Prostate gland (tissue), 2 donors: ENCODE measurements at regions not wholly inside any gene's neighbourhood (a gene's known extent, or its start where the extent isn't known, plus 50 kb on each side); places are given as distances from the start of the nearest gene placed in this dataset.

Source experiments
- DNase-seq: peaks from one replicate; pipeline ENCODE4 v3.0.0-alpha.2; 2019; ENCODE audit warnings: low spot score
- H3K27ac ChIP-seq, 2 donors: fragments of 200-600 bp; sonication (generic); 2 replicates each; pipeline ENCODE4 v1.5.1; 2017 to 2019
- H3K27me3 ChIP-seq: fragments of 200-600 bp; sonication (generic); replicated peaks from 2 replicates; pipeline ENCODE4 v1.5.1; 2019; ENCODE audit not compliant: insufficient read depth
- H3K36me3 ChIP-seq, 2 donors: fragments of 200-600 bp; sonication (generic); 1 replicate in 1 of 2; 2 replicates in 1 of 2; pipeline versions ENCODE4 v1.5.1 to v1.8.1; 2017 to 2019
- H3K4me1 ChIP-seq: fragments of 200-600 bp; sonication (generic); replicated peaks from 2 replicates; pipeline ENCODE4 v1.5.1; 2019
- H3K4me3 ChIP-seq, 2 donors: fragments of 200-600 bp; sonication (generic); 2 replicates each; pipeline ENCODE4 v1.5.1; 2017 to 2019
- H3K9me3 ChIP-seq: fragments of 200-600 bp; sonication (generic); 2 replicates; pipeline ENCODE4 v1.5.1; 2017
- POLR2A ChIP-seq: fragments of 450-650 bp; IDR thresholded peaks from one replicate; pipeline ENCODE4 v1.6.1; 2016; ENCODE audit warnings: antibody characterized with exemption, mild to moderate bottlenecking
- POLR2AphosphoS5 ChIP-seq: sonication (generic); formaldehyde crosslinking; IDR thresholded peaks from one replicate; pipeline ENCODE4 v1.6.1; 2017; ENCODE audit warnings: antibody characterized with exemption
- WGBS: methylation state at CpG from one replicate; pipeline ENCODE4 v1.1.5; 2018; 5-methylcytosine and 5-hydroxymethylcytosine counted together
- intact Hi-C: fragments of 100-400 bp; cut with DNase I; formaldehyde crosslinking; loops from one replicate; pipeline ENCODE4 v1.14.2; 2022
- TF ChIP-seq, protein P1 (sequence below), 4 experiments: fragments of 200-600 bp in 2 of 4; fragments of 450-650 bp in 2 of 4; sonication (generic) in 2 of 4; IDR thresholded peaks; 1 replicate in 3 of 4; 2 replicates in 1 of 4; pipeline ENCODE4 v1.5.1; 2016 to 2019; ENCODE audit warnings: antibody characterized with exemption in 4 of 4, mild to moderate bottlenecking in 2 of 4, moderate library complexity in 2 of 4

DNA sequence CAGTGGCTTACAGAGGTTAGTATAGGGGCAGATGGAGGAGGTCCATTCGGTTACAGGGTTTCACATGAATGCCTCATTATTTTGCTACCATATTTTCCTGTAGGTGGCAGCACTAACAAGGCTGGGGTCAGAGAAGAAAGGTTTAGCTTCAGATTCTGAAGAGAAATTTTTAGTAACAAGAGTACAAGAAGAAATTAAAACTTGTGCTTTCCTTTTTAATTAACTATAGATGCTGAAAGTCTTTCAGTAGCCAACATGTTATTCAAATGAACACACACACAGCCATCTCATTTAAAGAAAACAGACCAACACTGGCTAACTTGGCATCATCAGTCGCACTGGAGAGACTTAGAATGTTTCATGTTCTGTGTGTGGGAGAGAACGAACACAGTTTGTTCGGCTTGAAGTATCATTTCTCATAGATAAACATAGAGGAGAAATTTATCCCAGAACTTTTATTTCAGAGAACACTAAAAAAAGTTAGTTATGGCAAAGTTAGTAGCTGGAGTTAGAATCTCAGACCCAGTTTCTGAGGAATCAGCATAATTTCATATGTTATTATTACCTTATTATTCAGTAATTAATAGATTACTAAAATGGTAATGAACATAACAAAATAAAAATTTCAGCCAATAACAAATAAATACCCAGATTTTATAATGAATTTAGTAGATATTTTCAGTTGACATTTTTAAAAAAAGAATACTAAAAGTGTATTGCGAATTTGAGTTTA lies 314.0 kb upstream of the RSPO3 start:
- Histone ChIP-seq H3K4me1 (no peaks in the 10 kb centered on the region), H3K4me3 (no peak overlapping the region), H3K9me3 (no peaks in the 10 kb centered on the region), H3K27ac (no peak overlapping the region), H3K27me3 (no peaks in the 10 kb centered on the region), H3K36me3 (no peaks in the 10 kb centered on the region)
- TF ChIP-seq, protein P1, sequence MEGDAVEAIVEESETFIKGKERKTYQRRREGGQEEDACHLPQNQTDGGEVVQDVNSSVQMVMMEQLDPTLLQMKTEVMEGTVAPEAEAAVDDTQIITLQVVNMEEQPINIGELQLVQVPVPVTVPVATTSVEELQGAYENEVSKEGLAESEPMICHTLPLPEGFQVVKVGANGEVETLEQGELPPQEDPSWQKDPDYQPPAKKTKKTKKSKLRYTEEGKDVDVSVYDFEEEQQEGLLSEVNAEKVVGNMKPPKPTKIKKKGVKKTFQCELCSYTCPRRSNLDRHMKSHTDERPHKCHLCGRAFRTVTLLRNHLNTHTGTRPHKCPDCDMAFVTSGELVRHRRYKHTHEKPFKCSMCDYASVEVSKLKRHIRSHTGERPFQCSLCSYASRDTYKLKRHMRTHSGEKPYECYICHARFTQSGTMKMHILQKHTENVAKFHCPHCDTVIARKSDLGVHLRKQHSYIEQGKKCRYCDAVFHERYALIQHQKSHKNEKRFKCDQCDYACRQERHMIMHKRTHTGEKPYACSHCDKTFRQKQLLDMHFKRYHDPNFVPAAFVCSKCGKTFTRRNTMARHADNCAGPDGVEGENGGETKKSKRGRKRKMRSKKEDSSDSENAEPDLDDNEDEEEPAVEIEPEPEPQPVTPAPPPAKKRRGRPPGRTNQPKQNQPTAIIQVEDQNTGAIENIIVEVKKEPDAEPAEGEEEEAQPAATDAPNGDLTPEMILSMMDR (IDR thresholded peaks at IDR 0.05): peak in 3 of 4 experiments; percentile 55 to 68 (median 65)
- TF ChIP-seq POLR2AphosphoS5: no peak
- DNase-seq: peak; percentile 5
- intact Hi-C loops: loop anchor here (5.0 to 10.0 kb wide), 3 partner anchors 310 to 460 kb away; partner anchors contain the start of genes RNF146 and RSPO3
- WGBS: 54% methylated on average over 5 of the region's 5 CpGs

DNA sequence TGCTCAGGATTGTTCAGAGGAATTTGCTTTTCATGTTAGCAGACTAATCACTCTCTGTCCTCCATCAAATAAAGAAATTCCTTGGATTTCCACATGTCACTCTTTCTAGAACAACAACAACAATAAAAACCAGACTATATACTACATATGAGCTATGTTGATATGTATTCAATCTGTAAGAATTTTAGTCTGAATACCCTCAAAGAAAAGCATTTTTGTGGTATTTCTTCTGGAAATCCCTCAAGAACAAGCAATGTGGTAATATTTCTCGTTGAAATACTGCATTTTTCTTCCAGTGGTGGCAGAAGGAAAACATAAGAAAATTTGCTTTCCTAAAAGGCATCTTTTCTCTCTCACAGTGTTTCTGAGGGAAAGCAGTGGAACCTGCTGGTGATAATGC lies 312.6 kb upstream of the RSPO3 start:
- no peak for TF ChIP-seq POLR2AphosphoS5
- TF ChIP-seq POLR2A: no peak
- TF ChIP-seq, protein P1 (IDR thresholded peaks at IDR 0.05): no peak
- H3K4me1 ChIP-seq: no peaks in the 10 kb centered on the region
- H3K9me3 ChIP-seq: no peaks in the 10 kb centered on the region
- H3K36me3 ChIP-seq: no peaks in the 10 kb centered on the region
- H3K4me3 ChIP-seq: no peak overlapping the region
- H3K27ac ChIP-seq: no peak overlapping the region
- 78% methylated on average over 1 of the region's 1 CpG for WGBS
- no peaks in the 10 kb centered on the region for H3K27me3 ChIP-seq
- DNase-seq: no peak
- intact Hi-C loops: loop anchor here (10.0 kb wide), 2 partner anchors 309 to 459 kb away; partner anchors contain the start of genes RNF146 and RSPO3

DNA sequence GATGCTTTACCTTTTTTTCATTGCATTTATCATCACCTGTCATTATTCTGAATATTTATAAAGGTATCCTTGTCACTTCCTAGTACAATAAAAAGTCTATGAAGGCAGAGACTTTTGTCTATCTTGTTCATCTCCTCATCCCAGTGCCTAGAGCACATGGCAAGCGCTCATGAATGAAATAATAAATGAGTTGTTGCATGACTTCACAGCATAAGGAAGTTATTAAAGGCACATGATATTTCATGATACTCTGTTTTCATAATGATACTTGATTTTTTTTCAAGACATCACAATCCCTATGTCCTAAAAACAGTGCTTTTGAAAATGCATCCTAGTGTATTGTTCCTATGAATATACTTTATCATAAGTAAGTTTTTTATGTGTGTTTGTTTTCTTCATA lies 310.6 kb upstream of the RSPO3 start:
- Histone ChIP-seq H3K4me3 (no peak overlapping the region), H3K36me3 (no peaks in the 10 kb centered on the region), H3K9me3 (no peaks in the 10 kb centered on the region), H3K4me1 (no peaks in the 10 kb centered on the region), H3K27ac (no peak overlapping the region), H3K27me3 (no peaks in the 10 kb centered on the region)
- 83% methylated on average over 1 of the region's 1 CpG for WGBS
- no peak for TF ChIP-seq POLR2A
- TF ChIP-seq, protein P1 (IDR thresholded peaks at IDR 0.05): no peak
- no peak for TF ChIP-seq POLR2AphosphoS5
- intact Hi-C loops: loop anchor here (10.0 kb wide), 2 partner anchors 307 to 457 kb away; partner anchors contain the start of genes RNF146 and RSPO3
- no peak for DNase-seq

DNA sequence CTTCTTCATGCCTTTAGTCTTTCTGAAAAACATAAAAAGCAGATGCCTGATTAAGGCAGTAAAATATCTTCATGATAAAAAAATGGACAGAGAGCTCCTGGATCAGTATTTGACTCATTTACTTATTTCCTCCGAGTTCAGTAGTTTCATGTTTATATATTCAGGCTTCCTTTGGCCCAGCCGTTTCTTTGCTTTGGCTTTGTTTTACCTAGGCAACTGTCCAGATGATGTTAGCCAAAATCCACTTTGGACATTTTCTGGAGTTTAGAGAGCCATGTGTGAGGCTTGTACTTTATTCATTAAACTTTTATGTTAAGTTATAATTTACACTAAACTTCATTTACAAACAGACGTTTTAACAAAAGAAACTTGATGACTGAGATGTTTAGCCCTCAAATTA lies 307.1 kb upstream of the RSPO3 start:
- no peaks in the 10 kb centered on the region for H3K36me3 ChIP-seq
- no peaks in the 10 kb centered on the region for H3K4me1 ChIP-seq
- H3K9me3 ChIP-seq: no peaks in the 10 kb centered on the region
- TF ChIP-seq POLR2AphosphoS5: peak; percentile 14
- TF ChIP-seq, protein P1 (IDR thresholded peaks at IDR 0.05): no peak
- WGBS: 11% methylated on average over 3 of the region's 3 CpGs
- no peak overlapping the region for H3K4me3 ChIP-seq
- H3K27me3 ChIP-seq: no peaks in the 10 kb centered on the region
- intact Hi-C loops: no loop called here
- no peak overlapping the region for H3K27ac ChIP-seq
- DNase-seq: no peak

DNA sequence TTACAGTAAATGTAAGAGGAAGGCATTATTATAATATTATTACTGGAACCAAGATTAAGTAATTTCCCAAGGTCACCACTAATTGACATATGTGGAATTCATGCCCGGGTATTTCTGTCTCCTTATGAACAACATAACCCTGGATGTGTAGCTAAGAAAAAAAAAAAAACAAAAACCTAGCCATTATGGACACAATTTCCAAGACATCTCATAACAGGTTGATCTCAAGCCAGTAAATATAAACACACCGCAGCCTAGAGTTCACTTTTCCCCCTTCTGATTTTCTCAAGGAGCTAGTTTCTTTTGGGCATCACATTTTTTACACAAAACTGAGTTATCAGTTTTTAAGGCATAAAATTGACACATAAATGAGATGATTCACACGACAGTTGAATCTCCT lies 306.5 kb upstream of the RSPO3 start:
- no peaks in the 10 kb centered on the region for H3K9me3 ChIP-seq
- H3K27ac ChIP-seq: no peak overlapping the region
- WGBS: 39% methylated on average over 3 of the region's 3 CpGs
- DNase-seq: no peak
- no peaks in the 10 kb centered on the region for H3K27me3 ChIP-seq
- TF ChIP-seq, protein P1 (IDR thresholded peaks at IDR 0.05): no peak
- no peaks in the 10 kb centered on the region for H3K36me3 ChIP-seq
- intact Hi-C loops: no loop called here
- no peak overlapping the region for H3K4me3 ChIP-seq
- no peaks in the 10 kb centered on the region for H3K4me1 ChIP-seq
